ENCODE measurements at regions not wholly inside any gene's neighbourhood (a gene's known extent, or its start where the extent isn't known, plus 50 kb on each side); places are given as distances from the start of the nearest gene placed in this dataset.
"Not testable (repeated sequence)": the region's sequence is repeated elsewhere in the genome, so short reads cannot be mapped to it uniquely, and the experiment has no call there.

DNA sequence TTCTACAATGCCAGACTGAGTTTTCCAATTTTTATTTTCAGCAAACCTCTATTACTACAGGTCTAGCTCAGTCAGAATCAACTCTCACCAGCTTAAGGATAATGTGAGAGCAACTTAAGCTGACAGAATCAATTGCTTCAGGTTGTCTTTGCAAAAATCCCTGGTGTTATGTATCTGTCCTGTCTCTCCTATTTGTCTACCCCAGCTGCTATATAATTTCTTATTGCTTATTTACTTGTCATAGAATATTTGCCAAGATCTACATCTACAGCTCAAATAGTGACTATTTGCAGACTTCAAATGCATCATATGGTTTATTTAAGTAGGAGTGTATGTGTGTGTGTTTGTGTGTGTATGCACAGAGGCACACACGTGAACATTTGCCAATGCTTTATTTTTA, 54.1 kb downstream of the FOXG1 start:
- no peak for DNase-seq

DNA sequence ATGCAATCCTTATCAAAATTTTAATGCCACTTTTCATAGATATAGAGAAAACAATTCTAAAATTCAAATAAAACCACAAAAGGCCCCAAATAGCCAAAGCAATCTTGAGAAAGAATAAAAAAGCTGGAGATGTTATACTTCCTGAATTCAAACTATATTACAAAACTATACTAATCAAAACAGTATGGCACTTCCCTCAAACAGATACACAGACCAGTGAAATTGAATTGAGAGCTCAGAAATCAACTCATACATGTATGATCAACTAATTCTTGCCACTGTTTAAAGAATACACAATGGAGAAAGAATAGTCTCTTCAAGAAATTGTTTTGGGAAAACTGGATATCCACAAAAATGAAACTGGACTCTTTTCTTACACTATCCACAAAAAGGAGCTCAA, 55.4 kb downstream of the FOXG1 start:
- no peak for DNase-seq

GRCh38 chr14:28823245-28823644, 56.7 kb downstream of the FOXG1 start:
- no peak for DNase-seq

DNA sequence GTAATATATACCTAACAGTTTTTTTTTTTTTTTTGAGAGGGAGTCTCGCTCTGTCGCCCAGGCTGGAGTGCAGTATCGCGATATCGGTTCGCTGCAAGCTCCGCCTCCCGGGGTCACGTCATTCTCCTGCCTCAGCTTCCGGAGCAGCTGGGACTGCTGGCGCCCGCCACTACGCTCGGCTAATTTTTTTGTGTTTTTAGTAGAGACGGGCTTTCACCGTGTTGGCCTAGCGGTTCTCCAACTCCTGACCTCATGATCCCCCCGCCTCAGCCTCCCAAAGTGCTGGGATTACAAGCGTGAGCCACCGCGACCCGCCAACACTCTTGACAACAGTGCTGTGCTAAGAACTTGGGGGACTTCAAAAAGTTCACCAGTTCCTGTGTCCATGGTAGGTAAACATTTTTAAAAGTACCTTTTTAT, 63.5 kb downstream of the FOXG1 start:
- no peak for DNase-seq

- DNase-seq = no peak
These were observed 64.5 kb downstream of the FOXG1 start for GRCh38 chr14:28831126-28831525.

DNA sequence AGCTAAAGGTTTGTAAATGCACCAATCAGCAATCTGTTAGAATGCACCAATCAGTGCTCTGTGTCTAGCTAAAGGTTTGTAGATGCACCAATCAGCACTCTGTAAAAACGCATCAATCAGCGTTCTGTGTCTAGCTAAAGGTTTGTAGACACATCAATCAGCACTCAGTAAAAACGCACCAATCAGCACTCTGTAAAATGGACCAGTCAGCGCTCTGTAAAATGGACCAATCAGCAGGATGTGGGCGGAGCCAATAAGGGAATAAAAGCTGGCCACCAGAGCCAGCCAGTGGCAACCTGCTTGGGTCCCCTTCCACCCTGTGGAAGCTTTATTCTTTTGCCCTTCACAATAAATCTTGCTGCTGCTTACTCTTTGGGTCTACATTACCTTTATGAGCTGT, 76.0 kb downstream of the FOXG1 start:
- DNase-seq = not testable (repeated sequence)

DNA sequence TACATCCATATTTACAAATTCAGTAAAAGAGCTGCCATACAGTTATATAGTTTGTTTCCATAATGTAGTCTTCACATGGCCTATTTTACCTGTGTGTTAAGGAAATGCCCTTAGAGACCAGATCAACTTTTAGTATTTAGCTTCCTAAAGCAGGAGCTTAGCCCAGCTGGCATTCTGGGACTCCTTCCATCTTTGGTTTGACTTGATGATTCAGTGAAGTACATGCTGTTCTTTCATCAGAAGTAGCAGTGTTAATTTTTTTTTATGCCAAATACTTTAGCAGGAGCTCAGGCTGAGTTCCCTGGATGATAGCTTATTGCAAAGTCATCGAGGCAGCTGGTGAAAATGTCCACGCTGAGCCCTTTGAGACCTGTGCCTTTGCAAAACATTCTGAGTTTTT, 101.0 kb downstream of the FOXG1 start:
- DNase-seq = no peak

GRCh38 chr14:28870033-28870564, 103.5 kb downstream of the FOXG1 start:
- no peak for DNase-seq

DNA sequence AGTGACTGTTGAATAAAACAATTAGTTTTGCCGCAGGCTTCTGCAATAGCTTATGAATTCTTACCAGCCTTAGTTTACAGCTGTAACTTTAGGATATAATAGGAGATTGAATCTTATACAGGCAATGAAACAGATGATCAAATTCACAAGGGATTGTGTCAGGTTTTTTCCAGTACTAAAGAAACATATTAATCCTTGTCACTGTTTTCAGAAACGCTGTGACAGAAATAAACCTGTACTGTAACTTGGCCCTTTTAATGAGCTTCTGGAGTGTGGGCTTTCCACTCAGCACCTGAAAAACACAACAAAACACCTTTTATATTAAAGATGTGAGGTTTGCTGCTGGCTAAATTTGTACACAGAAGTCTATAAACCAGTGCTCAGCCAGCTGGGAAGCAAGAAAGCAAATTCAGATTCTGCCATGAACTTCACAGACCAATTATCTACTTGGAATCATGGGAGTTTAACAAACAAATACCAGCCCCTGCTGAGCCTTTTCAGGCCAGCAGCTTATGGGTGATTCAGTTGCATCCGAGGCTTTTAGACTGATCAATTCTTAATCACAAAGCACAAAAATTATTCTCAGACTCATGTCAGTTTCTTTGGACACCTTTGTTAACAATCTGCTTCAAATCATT, 109.5 kb downstream of the FOXG1 start:
- DNase-seq = no peak

DNA sequence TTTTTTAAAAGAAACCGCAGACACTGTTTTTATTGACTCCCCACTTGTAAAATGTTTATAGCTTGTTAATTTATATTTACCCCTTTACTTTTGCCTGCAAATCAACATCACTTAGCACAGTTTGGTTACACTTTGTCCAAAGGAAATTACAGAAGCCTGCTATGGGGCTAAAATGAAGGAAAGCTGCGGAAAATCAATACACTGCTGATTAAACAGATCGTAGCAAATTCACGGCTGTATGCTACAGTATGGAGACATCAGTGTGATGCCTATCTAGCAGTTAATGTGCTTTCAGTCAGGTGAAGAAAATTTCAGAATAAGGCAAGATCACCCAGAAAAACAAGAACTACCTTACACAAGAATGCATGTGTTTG, 110.0 kb downstream of the FOXG1 start:
- DNase-seq = no peak

GRCh38 chr14:28877923-28878322, 111.3 kb downstream of the FOXG1 start:
- DNase-seq = no peak

DNA sequence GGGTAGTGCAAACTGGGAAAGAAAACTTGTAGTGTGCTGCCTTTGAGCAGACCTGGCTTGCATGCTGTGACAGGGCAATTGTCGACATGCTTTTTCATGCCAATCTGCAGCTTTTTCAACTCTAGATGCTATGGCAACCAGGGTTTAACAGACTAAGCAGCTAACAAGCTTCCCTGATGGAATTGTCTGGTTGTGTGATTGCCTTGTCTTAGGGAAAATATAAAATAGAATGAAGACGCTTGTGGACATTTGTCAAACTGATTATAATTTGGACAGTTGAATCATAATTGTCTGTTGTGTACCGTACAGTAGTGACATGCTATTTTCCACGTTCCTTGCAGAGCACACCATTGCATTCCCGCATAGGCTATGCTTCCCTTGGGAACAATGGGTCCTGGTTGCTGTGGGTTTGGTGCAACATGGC, 113.0 kb downstream of the FOXG1 start:
- DNase-seq = no peak

DNA sequence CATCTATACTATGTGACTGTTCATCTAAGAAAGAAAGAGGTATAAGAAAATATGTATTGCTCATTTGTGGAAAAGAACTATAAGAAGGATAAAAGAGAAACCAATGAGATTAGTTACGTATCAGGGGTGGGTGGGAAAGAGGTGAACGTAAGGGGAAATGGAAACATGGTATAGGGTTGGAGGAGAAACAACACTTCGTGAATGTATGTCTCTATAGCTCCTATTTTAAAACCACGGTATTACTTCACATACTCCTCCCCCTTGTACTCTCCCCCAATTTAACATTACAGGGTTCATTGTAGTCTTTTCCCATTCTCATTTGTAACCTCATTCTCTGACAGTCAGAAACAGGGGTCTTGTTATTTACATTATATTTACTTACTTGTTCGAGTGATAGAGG, 120.4 kb downstream of the FOXG1 start:
- no peak for DNase-seq

DNA sequence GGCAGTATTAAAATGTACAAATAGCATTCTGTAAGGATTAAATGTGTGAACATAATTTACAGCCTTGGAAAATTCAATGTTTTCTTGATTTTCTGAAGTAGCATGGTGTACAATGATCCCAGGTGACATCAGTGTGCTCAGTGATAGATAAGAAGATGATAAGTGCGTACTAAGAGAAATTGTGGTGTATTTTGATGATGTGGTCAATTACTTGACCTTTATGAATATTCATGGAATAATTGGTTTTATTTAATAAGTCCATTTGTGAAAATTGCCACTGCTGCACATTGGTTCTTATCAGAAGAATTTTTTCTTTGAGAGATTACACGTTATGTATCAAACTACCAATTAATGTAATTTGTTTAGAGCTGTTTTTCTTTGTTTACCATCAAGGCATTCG, 128.8 kb downstream of the FOXG1 start:
- no peak for DNase-seq

GRCh38 chr14:28896337-28896736, 129.8 kb downstream of the FOXG1 start:
- DNase-seq = no peak

DNA sequence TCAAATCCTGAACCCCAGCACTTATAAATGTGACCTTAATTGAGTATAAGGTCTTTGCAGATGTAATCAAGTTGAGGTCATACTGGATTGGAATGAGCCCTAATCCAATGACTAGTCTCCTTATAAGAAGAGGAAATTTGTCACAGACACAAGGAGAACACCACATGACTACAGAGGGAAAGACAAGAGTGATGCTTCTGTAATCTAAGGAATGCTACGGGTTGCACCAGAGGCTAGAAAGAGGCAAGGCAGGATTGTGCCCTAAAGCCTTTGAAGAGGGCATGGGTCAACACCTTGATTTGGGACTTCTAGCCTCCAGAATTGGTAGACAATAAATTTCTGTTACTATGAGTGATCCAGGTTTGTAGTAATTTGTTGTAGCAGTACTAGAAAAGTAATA, 135.0 kb downstream of the FOXG1 start:
- DNase-seq = no peak

DNA sequence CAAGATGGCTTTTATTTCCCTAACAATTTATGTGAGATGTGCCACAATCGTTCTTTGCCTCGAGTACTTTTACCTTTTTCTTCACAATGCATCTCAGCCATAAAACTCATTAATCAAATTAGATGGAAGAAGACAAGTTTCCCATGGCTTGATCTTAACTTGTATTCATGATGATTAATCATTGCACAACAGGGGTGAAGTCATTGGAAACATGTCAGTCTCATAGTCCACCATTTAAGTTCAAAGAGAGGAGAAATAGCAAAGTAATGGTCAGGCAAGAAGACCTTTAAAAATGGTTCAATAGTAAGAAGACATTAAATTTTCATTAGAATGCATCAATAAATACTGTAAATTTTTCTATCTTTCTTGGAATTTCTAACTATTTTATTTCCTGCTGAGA, 136.3 kb downstream of the FOXG1 start:
- DNase-seq = no peak

GRCh38 chr14:28911521-28911920, 144.9 kb downstream of the FOXG1 start:
- DNase-seq = no peak

GRCh38 chr14:28913056-28913455, 146.5 kb downstream of the FOXG1 start:
- DNase-seq = no peak

DNA sequence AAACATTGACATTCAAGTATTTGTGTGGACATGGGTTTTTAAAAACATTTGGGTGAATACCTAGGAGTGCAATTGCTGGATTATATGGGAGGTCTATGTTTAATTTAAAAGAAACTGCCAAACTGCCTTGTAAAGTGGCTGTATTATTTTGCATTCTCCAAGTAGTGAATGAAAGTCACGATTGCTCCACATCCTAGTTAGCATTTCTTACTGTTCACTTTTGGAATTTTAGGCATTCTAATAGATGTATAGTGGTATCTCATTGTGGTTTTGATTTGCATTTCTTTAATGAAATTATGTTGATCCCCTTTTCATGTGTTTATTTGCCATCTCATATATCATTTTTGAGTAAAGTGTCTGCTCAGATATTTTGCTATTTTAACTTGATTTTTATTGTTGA, 159.5 kb downstream of the FOXG1 start:
- no peak for DNase-seq

DNA sequence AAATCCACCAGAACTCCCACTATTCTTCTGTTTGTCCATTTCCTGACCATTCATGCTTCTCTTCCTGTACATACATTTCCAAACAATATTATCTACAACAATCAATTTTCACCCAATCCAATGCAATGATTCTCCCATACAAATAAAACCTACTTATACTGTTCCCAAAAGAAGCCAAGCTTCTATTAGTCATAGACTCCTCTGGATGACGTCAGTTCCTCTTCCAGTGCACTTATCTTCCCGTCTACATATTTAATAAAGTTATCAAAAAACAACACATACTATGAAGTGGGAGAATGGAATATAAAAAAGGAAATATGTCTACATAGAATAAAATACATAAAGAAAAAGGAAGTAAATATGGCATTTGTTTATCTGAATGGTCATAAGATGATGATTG, 165.4 kb downstream of the FOXG1 start:
- DNase-seq = no peak

DNA sequence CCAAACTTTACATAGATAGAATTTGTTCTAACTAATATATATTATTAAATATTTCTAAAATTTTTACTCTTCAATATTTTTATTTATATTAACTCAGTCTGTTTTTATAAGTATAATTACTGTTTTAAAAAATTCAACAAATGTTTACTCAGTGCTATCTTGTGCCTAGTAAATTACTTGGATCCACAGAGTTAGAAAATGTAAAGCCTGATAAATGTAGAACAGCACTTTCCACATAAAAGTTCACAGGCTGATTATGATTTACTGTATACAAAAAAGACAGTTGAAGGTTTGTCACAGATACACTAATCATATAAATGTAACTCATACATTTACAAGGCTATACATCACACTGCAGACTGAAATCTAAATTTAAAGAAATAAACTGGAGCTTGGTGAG, 170.0 kb downstream of the FOXG1 start:
- DNase-seq = no peak

GRCh38 chr14:28941758-28942157, 175.2 kb downstream of the FOXG1 start:
- DNase-seq = no peak

- no peak for DNase-seq
These were observed 178.0 kb downstream of the FOXG1 start for GRCh38 chr14:28944605-28945004.

DNA sequence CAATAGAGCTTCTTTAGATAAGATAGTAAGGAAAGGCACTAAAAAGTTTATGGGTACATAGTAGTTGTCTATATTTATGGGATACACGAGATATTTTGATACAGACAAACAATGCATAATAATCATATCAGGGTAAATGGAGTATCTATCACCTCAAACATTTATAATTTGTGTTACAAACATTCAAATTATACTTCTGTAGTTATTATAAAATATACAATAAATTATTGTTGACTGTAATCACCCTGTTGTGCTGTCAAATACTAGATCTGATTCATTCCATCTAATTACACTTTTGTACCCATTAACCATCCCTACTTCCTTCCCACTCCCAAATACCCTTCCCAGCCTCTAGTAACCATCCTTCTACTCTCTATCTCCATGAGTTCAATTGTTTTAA, 179.7 kb downstream of the FOXG1 start:
- no peak for DNase-seq
